ENCODE measurements at regions not wholly inside any gene's neighbourhood (a gene's known extent, or its start where the extent isn't known, plus 50 kb on each side); places are given as distances from the start of the nearest gene placed in this dataset.

DNA sequence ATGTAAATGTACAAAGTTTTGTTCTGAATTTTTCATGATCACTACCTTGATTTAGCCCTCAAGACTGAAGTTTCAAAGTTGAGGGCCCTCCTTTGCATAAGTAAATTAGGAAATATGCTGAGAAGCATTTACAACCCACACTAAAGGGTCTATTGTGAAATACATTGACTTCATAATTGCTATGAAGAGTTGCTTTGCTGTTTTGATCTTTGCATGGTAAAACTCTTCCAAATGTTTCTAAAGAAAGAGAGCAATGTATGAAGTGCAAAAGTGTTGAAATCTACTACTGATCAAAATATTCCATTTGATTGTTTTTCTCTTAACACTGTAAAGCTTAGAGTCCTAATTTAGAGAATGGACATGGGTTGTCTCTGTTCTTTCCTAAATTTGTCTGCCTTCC, 77.2 kb downstream of the C7orf25 start:
- Histone ChIP-seq H2AFZ (ENCODE audit: low read depth) (no peak overlapping the region), H3K9me2 (no peaks in the 10 kb centered on the region), H3F3A (replicated peaks; ENCODE audit: insufficient read depth) (no peaks in the 10 kb centered on the region), H3K27ac (ENCODE audit: low read depth in 2 of 2, low read length in 1 of 2) (no peak overlapping the region), H3K4me2 (no peak overlapping the region), H3K27me3 (ENCODE audit: insufficient read depth) (peaks cover 46% of the 10 kb centered on the region), H3K9me3 (no peaks in the 10 kb centered on the region), H3K79me2 (ENCODE audit: insufficient read depth) (no peaks in the 10 kb centered on the region), H3K36me3 (replicated peaks in 1 of 2; ENCODE audit: control insufficient read depth in 1 of 2, insufficient read depth in 2 of 2, low read length in 1 of 2) (no peaks in the 10 kb centered on the region), H4K20me1 (ENCODE audit: insufficient read depth) (no peaks in the 10 kb centered on the region), H3K4me3 (ENCODE audit: low read depth in 2 of 2, low read length in 1 of 2) (no peak overlapping the region), H3K9ac (no peak overlapping the region), H3K4me1 (ENCODE audit: control insufficient read depth in 1 of 2, insufficient read depth in 2 of 2, low read depth in 1 of 2, low read length in 1 of 2) (no peaks in the 10 kb centered on the region)
- POLR2A ChIA-PET = no interaction called here
- TF ChIP-seq CHD2 (IDR thresholded peaks at IDR 0.05; ENCODE audit: low read length, partially characterized antibody) = no peak
- no peak for TF ChIP-seq MEF2A (IDR thresholded peaks at IDR 0.05; ENCODE audit: borderline replicate concordance, low read depth)
- TF ChIP-seq GATA2 (CRISPR knock-in tag; IDR thresholded peaks at IDR 0.05) = no peak
- no peak for TF ChIP-seq EZH2phosphoT487 (IDR thresholded peaks at IDR 0.05; ENCODE audit: borderline replicate concordance, low read depth)
- TF ChIP-seq YY1 (IDR thresholded peaks at IDR 0.05; ENCODE audit: low read depth) = no peak
- TF ChIP-seq JUND (IDR thresholded peaks at IDR 0.05) = no peak
- no peak for TF ChIP-seq GABPA (IDR thresholded peaks at IDR 0.05; ENCODE audit: low read depth)
- no peak for TF ChIP-seq SMC3 (IDR thresholded peaks at IDR 0.05; ENCODE audit: low read depth, low read length)
- DNase-seq = no peak
- CTCF ChIA-PET = interaction anchor here (0.9 to 2.5 kb wide), 8 partner anchors 8 to 894 kb away, joined by 3 to 9 read pairs (median 4); no protein-coding TSS in a partner anchor

DNA sequence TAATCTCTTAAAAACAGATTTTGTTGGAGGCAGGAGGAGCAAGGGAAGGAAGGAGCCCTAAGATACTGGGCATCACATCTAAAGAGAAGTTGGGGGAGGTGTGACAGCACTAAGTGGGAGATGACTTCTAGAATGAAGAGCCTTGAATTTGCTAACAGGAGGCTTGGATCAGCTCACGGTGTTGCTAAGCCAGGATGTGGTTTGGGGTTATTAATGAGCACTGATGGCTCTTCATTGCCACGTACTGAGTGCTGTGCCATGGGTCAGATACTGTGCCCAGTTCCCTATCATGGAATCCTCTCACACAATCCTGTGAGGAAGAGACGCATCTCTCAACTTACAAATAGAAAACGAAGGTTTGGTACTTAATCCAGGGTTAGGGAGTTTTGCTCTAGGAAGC, 78.5 kb downstream of the C7orf25 start:
- no peaks in the 10 kb centered on the region for H3K79me2 ChIP-seq (ENCODE audit: insufficient read depth)
- TF ChIP-seq, protein P1, sequence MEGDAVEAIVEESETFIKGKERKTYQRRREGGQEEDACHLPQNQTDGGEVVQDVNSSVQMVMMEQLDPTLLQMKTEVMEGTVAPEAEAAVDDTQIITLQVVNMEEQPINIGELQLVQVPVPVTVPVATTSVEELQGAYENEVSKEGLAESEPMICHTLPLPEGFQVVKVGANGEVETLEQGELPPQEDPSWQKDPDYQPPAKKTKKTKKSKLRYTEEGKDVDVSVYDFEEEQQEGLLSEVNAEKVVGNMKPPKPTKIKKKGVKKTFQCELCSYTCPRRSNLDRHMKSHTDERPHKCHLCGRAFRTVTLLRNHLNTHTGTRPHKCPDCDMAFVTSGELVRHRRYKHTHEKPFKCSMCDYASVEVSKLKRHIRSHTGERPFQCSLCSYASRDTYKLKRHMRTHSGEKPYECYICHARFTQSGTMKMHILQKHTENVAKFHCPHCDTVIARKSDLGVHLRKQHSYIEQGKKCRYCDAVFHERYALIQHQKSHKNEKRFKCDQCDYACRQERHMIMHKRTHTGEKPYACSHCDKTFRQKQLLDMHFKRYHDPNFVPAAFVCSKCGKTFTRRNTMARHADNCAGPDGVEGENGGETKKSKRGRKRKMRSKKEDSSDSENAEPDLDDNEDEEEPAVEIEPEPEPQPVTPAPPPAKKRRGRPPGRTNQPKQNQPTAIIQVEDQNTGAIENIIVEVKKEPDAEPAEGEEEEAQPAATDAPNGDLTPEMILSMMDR (IDR thresholded peaks at IDR 0.05) = no peak
- TF ChIP-seq POLR2AphosphoS5 (IDR thresholded peaks at IDR 0.05; ENCODE audit: low read depth, low read length) (no peak), SMC3 (IDR thresholded peaks at IDR 0.05; ENCODE audit: low read depth, low read length) (no peak), TAF1 (IDR thresholded peaks at IDR 0.05; ENCODE audit: borderline replicate concordance, low read depth, low read length) (no peak), MXI1 (IDR thresholded peaks at IDR 0.05; ENCODE audit: low read depth, low read length) (no peak), RCOR1 (IDR thresholded peaks at IDR 0.05; ENCODE audit: low read length) (no peak), FOSL2 (IDR thresholded peaks at IDR 0.05; ENCODE audit: borderline replicate concordance, low read depth) (no peak), TEAD4 (IDR thresholded peaks at IDR 0.05; ENCODE audit: borderline replicate concordance, insufficient read depth) (no peak), GATA2 (CRISPR knock-in tag; IDR thresholded peaks at IDR 0.05) (no peak), ELF1 (IDR thresholded peaks at IDR 0.05) (no peak), SIN3A (IDR thresholded peaks at IDR 0.05; ENCODE audit: borderline replicate concordance, low read depth, low read length) (no peak), RAD21 (IDR thresholded peaks at IDR 0.05; ENCODE audit: low read length) (no peak), EP300 (IDR thresholded peaks at IDR 0.05; ENCODE audit: borderline replicate concordance in 1 of 2, low read depth in 1 of 2, low read length in 1 of 2) (no peak)
- TF ChIP-seq, protein P2, sequence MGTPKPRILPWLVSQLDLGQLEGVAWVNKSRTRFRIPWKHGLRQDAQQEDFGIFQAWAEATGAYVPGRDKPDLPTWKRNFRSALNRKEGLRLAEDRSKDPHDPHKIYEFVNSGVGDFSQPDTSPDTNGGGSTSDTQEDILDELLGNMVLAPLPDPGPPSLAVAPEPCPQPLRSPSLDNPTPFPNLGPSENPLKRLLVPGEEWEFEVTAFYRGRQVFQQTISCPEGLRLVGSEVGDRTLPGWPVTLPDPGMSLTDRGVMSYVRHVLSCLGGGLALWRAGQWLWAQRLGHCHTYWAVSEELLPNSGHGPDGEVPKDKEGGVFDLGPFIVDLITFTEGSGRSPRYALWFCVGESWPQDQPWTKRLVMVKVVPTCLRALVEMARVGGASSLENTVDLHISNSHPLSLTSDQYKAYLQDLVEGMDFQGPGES (IDR thresholded peaks at IDR 0.05; ENCODE audit: low read depth, low read length) = no peak
- H3K9ac ChIP-seq = no peak overlapping the region
- ChIA-PET CTCF (interaction anchor here (1.8 kb wide), 1 partner anchor 893 kb away, joined by 4 read pairs; no protein-coding TSS in a partner anchor), POLR2A (no interaction called here)
- peak overlapping the region; percentile 38 for H3K4me2 ChIP-seq
- H3K27ac ChIP-seq (ENCODE audit: low read depth in 2 of 2, low read length in 1 of 2) = no peak overlapping the region
- H3K9me3 ChIP-seq = no peaks in the 10 kb centered on the region
- H3K9me2 ChIP-seq = no peaks in the 10 kb centered on the region
- H3K4me1 ChIP-seq (ENCODE audit: control insufficient read depth in 1 of 2, insufficient read depth in 2 of 2, low read depth in 1 of 2, low read length in 1 of 2) = no peaks in the 10 kb centered on the region
- H2AFZ ChIP-seq (ENCODE audit: low read depth) = no peak overlapping the region
- DNase-seq = no peak
- 2% methylated on average over 4 of the region's 4 CpGs for WGBS (ENCODE audit: low lambda C conversion rate)
- no peaks in the 10 kb centered on the region for H3F3A ChIP-seq (replicated peaks; ENCODE audit: insufficient read depth)
- H4K20me1 ChIP-seq (ENCODE audit: insufficient read depth) = no peaks in the 10 kb centered on the region
- peaks cover 48% of the 10 kb centered on the region for H3K27me3 ChIP-seq (ENCODE audit: insufficient read depth)
- H3K36me3 ChIP-seq (replicated peaks in 1 of 2; ENCODE audit: control insufficient read depth in 1 of 2, insufficient read depth in 2 of 2, low read length in 1 of 2) = no peaks in the 10 kb centered on the region
- H3K4me3 ChIP-seq (ENCODE audit: low read depth in 2 of 2, low read length in 1 of 2) = peak overlapping the region in 1 of 2 experiments; percentile 18; a peak in 2 of 4 replicates

Measured in SK-N-SH (cell line).